Tibial nerve (tissue), 4 donors: ENCODE measurements at regions not wholly inside any gene's neighbourhood (a gene's known extent, or its start where the extent isn't known, plus 50 kb on each side); places are given as distances from the start of the nearest gene placed in this dataset.

Experiments used
- DNase-seq, 2 donors: peaks; one replicate each; pipeline ENCODE4 v3.0.0-alpha.2; 2019; ENCODE audit warnings: low spot score in 2 of 2
- H3K27ac ChIP-seq, 4 donors: fragments of 200-600 bp; sonication (generic) in 3 of 4; one replicate each; pipeline ENCODE4 v1.5.1; 2017 to 2019; ENCODE audit warnings: mild to moderate bottlenecking in 1 of 4
- H3K27me3 ChIP-seq, 2 donors: fragments of 200-600 bp; sonication (generic) in 1 of 2; one replicate each; pipeline versions ENCODE4 v1.5.1 to v1.6.0; 2017 to 2019
- H3K36me3 ChIP-seq, 3 donors: fragments of 200-600 bp; sonication (generic); one replicate each; pipeline ENCODE4 v1.5.1; 2018 to 2019
- H3K4me1 ChIP-seq, 4 donors: fragments of 200-600 bp; sonication (generic) in 3 of 4; one replicate each; pipeline ENCODE4 v1.5.1; 2017 to 2019
- H3K4me3 ChIP-seq, 4 donors: fragments of 200-600 bp; sonication (generic) in 3 of 4; one replicate each; pipeline ENCODE4 v1.5.1; 2017 to 2019; ENCODE audit warnings: mild to moderate bottlenecking in 1 of 4, moderate library complexity in 1 of 4
- H3K9me3 ChIP-seq, 4 donors: fragments of 200-600 bp; sonication (generic) in 3 of 4; one replicate each; pipeline ENCODE4 v1.5.1; 2017 to 2019
- CTCF ChIP-seq, 5 experiments: fragments of 200-600 bp in 3 of 5; fragments of 450-650 bp in 2 of 5; sonication (generic) in 3 of 5; IDR thresholded peaks; one replicate each; pipeline ENCODE4 v1.5.1; 2016 to 2019; ENCODE audit warnings: antibody characterized with exemption in 5 of 5, mild to moderate bottlenecking in 3 of 5, moderate library complexity in 2 of 5
- EP300 ChIP-seq, 2 donors: sonication (generic); formaldehyde crosslinking; IDR thresholded peaks; one replicate each; pipeline ENCODE4 v1.6.1; 2017; ENCODE audit warnings: antibody characterized with exemption in 2 of 2, mild to moderate bottlenecking in 1 of 2
- POLR2A ChIP-seq, 2 donors: fragments of 450-650 bp; IDR thresholded peaks; one replicate each; pipeline ENCODE4 v1.6.1; 2017; ENCODE audit warnings: antibody characterized with exemption in 2 of 2, mild to moderate bottlenecking in 2 of 2, moderate library complexity in 2 of 2
- WGBS, 2 donors: methylation state at CpG; one replicate each; pipeline ENCODE4 v1.1.5; 2018; 5-methylcytosine and 5-hydroxymethylcytosine counted together

- no peaks in the 10 kb centered on the region for H3K36me3 ChIP-seq
- no peak overlapping the region for H3K27ac ChIP-seq
- no peaks in the 10 kb centered on the region for H3K27me3 ChIP-seq
- 50 to 52% methylated on average over 1 of the region's 1 CpG for WGBS, 2 donors
- TF ChIP-seq CTCF (IDR thresholded peaks at IDR 0.05) (no peak), EP300 (IDR thresholded peaks at IDR 0.05) (no peak), POLR2A (IDR thresholded peaks at IDR 0.05) (no peak)
- H3K4me1 ChIP-seq: no peaks in the 10 kb centered on the region
- no peak for DNase-seq
- no peaks in the 10 kb centered on the region for H3K9me3 ChIP-seq
- H3K4me3 ChIP-seq: no peak overlapping the region
Observed at GRCh38 chr22:34356481-34356880, 436.2 kb upstream of the LARGE1 start.

- no peak for TF ChIP-seq EP300 (IDR thresholded peaks at IDR 0.05)
- no peak for TF ChIP-seq POLR2A (IDR thresholded peaks at IDR 0.05)
- no peak for TF ChIP-seq CTCF (IDR thresholded peaks at IDR 0.05)
- H3K27me3 ChIP-seq: no peaks in the 10 kb centered on the region
- H3K4me1 ChIP-seq: no peaks in the 10 kb centered on the region
- H3K36me3 ChIP-seq: no peaks in the 10 kb centered on the region
- 76 to 77% methylated on average over 2 of the region's 2 CpGs for WGBS, 2 donors
- no peak overlapping the region for H3K4me3 ChIP-seq
- no peak overlapping the region for H3K27ac ChIP-seq
- DNase-seq: no peak
- H3K9me3 ChIP-seq: peaks cover 0 to 10% (median 0%) of the 10 kb centered on the region in 4 donors
Observed at GRCh38 chr22:34370711-34371110, 450.4 kb upstream of the LARGE1 start.

- Histone ChIP-seq H3K27me3 (no peaks in the 10 kb centered on the region), H3K9me3 (no peaks in the 10 kb centered on the region), H3K4me3 (no peak overlapping the region), H3K27ac (no peak overlapping the region), H3K4me1 (no peaks in the 10 kb centered on the region), H3K36me3 (no peaks in the 10 kb centered on the region)
- TF ChIP-seq CTCF (IDR thresholded peaks at IDR 0.05) (no peak), EP300 (IDR thresholded peaks at IDR 0.05) (no peak), POLR2A (IDR thresholded peaks at IDR 0.05) (no peak)
- 92 to 93% methylated on average over 2 of the region's 2 CpGs for WGBS, 2 donors
- DNase-seq: no peak
Observed at GRCh38 chr22:34379825-34380224, 459.5 kb upstream of the LARGE1 start.

- TF ChIP-seq POLR2A (IDR thresholded peaks at IDR 0.05) (no peak), CTCF (IDR thresholded peaks at IDR 0.05) (no peak), EP300 (IDR thresholded peaks at IDR 0.05) (no peak)
- H3K27me3 ChIP-seq: no peaks in the 10 kb centered on the region
- no peak overlapping the region for H3K27ac ChIP-seq
- no peaks in the 10 kb centered on the region for H3K36me3 ChIP-seq
- no peaks in the 10 kb centered on the region for H3K4me1 ChIP-seq
- H3K4me3 ChIP-seq: no peak overlapping the region
- 75 to 83% methylated on average over 4 of the region's 4 CpGs for WGBS, 2 donors
- no peaks in the 10 kb centered on the region for H3K9me3 ChIP-seq
- no peak for DNase-seq
Observed at GRCh38 chr22:34380532-34380931, 460.3 kb upstream of the LARGE1 start.

- WGBS, 2 donors: 59 to 60% methylated on average over 1 to 3 of the region's 3 CpGs
- H3K4me3 ChIP-seq: no peak overlapping the region
- TF ChIP-seq CTCF (IDR thresholded peaks at IDR 0.05): no peak
- no peak for TF ChIP-seq EP300 (IDR thresholded peaks at IDR 0.05)
- no peak for TF ChIP-seq POLR2A (IDR thresholded peaks at IDR 0.05)
- no peak overlapping the region for H3K27ac ChIP-seq
- DNase-seq: no peak
- peaks cover 0 to 24% (median 0%) of the 10 kb centered on the region in 4 donors for H3K9me3 ChIP-seq
- no peaks in the 10 kb centered on the region for H3K36me3 ChIP-seq
- H3K27me3 ChIP-seq: no peaks in the 10 kb centered on the region
- H3K4me1 ChIP-seq: no peaks in the 10 kb centered on the region
Observed at GRCh38 chr22:34390400-34390799, 470.1 kb upstream of the LARGE1 start.
